IPS-18c (cell line): ENCODE measurements at regions not wholly inside any gene's neighbourhood (a gene's known extent, or its start where the extent isn't known, plus 50 kb on each side); places are given as distances from the start of the nearest gene placed in this dataset.

Source experiments
- H3K4me3 ChIP-seq: 2 replicates; pipeline ENCODE4 v1.7.0; 2013; ENCODE audit warnings: low read depth, mild to moderate bottlenecking, low read length, moderate library complexity; ENCODE audit not compliant: insufficient read depth
- H3K9me3 ChIP-seq: one replicate; pipeline ENCODE4 v1.6.1; 2013; ENCODE audit warnings: mild to moderate bottlenecking, low read length, moderate library complexity; ENCODE audit not compliant: control insufficient read depth, insufficient read depth

- H3K4me3 ChIP-seq: no peak overlapping the region
- H3K9me3 ChIP-seq: no peaks in the 10 kb centered on the region
Observed at GRCh38 chr1:55579332-55580001, 364.3 kb upstream of the USP24 start.

- Histone ChIP-seq H3K9me3 (no peaks in the 10 kb centered on the region), H3K4me3 (no peak overlapping the region)
Observed at GRCh38 chr1:55578646-55579045, 363.5 kb upstream of the USP24 start.

GRCh38 chr1:55575571-55576279 lies 360.6 kb upstream of the USP24 start:
- Histone ChIP-seq H3K9me3 (no peaks in the 10 kb centered on the region), H3K4me3 (no peak overlapping the region)

- no peak overlapping the region for H3K4me3 ChIP-seq
- no peaks in the 10 kb centered on the region for H3K9me3 ChIP-seq
Observed at GRCh38 chr1:55574691-55575225, 359.6 kb upstream of the USP24 start.

- Histone ChIP-seq H3K9me3 (peaks cover 6% of the 10 kb centered on the region), H3K4me3 (no peak overlapping the region)
Observed at GRCh38 chr1:55572878-55573734, 357.9 kb upstream of the USP24 start.

- Histone ChIP-seq H3K9me3 (peaks cover 7% of the 10 kb centered on the region), H3K4me3 (no peak overlapping the region)
Observed at GRCh38 chr1:55571767-55572166, 356.6 kb upstream of the USP24 start.

- Histone ChIP-seq H3K9me3 (peaks cover 7% of the 10 kb centered on the region), H3K4me3 (no peak overlapping the region)
Observed at GRCh38 chr1:55569417-55569816, 354.3 kb upstream of the USP24 start.

GRCh38 chr1:55568732-55569131 lies 353.6 kb upstream of the USP24 start:
- Histone ChIP-seq H3K9me3 (peaks cover 7% of the 10 kb centered on the region), H3K4me3 (no peak overlapping the region)

- Histone ChIP-seq H3K4me3 (no peak overlapping the region), H3K9me3 (peaks cover 2% of the 10 kb centered on the region)
Observed at GRCh38 chr1:55560266-55560665, 345.1 kb upstream of the USP24 start.

GRCh38 chr1:55559842-55560241 lies 344.7 kb upstream of the USP24 start:
- H3K4me3 ChIP-seq: no peak overlapping the region
- peaks cover 2% of the 10 kb centered on the region for H3K9me3 ChIP-seq

GRCh38 chr1:55559161-55559611 lies 344.0 kb upstream of the USP24 start:
- no peak overlapping the region for H3K4me3 ChIP-seq
- H3K9me3 ChIP-seq: peaks cover 2% of the 10 kb centered on the region

- Histone ChIP-seq H3K9me3 (peaks cover 4% of the 10 kb centered on the region), H3K4me3 (no peak overlapping the region)
Observed at GRCh38 chr1:55558515-55558914, 343.4 kb upstream of the USP24 start.

GRCh38 chr1:55555956-55556725 lies 341.0 kb upstream of the USP24 start:
- H3K9me3 ChIP-seq: peaks cover 2% of the 10 kb centered on the region

GRCh38 chr1:55554611-55555010 lies 339.4 kb upstream of the USP24 start:
- Histone ChIP-seq H3K9me3 (peaks cover 2% of the 10 kb centered on the region), H3K4me3 (no peak overlapping the region)

More at GRCh38 chr1:55555956-55556725, 341.0 kb upstream of the USP24 start:
- no peak overlapping the region for H3K4me3 ChIP-seq

- H3K4me3 ChIP-seq: no peak overlapping the region
- peaks cover 2% of the 10 kb centered on the region for H3K9me3 ChIP-seq
Observed at GRCh38 chr1:55552636-55553035, 337.5 kb upstream of the USP24 start.

- Histone ChIP-seq H3K9me3 (no peaks in the 10 kb centered on the region), H3K4me3 (no peak overlapping the region)
Observed at GRCh38 chr1:55547405-55547804, 332.2 kb upstream of the USP24 start.

GRCh38 chr1:55546553-55546952 lies 331.4 kb upstream of the USP24 start:
- Histone ChIP-seq H3K9me3 (peaks cover under 1% of the 10 kb centered on the region), H3K4me3 (no peak overlapping the region)
